GM18861 (cell line): ENCODE measurements at regions not wholly inside any gene's neighbourhood (a gene's known extent, or its start where the extent isn't known, plus 50 kb on each side); places are given as distances from the start of the nearest gene placed in this dataset.

Experiments
- ATAC-seq: cut with Tn5 transposase; IDR thresholded peaks from one replicate; pipeline ENCODE4 v1.9.1; 2021; ENCODE audit not compliant: unreplicated experiment

DNA sequence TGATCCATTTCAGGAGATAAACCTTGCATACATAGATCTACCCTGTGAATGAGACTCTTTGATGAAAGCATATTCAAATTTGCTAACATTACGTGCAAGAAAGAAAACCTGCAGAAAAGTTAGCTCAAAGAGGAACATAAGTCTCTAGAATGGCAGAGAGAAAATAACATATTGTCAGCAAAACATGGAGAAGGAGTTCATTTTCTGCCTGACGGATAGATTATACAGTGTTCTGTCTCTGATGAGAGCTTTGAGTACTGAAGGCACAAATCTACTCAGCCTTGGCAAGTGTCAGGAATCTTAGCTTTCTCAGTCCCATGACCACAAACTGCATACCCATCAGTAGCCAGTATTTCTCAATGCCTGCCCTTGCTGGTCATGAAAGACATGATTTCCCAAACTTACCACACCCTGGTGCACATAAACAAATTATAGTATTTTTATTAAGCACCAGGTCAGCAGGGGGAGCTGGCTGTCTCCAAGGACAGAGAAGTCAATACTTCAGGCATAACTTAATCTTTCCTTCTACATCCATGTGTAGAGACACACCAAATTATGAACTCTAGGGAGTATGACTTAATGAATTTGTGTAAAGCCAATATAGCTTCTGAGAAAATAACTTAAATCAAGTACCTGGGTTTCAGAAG lies 401.2 kb upstream of the SOX11 start:
- no peak for ATAC-seq

DNA sequence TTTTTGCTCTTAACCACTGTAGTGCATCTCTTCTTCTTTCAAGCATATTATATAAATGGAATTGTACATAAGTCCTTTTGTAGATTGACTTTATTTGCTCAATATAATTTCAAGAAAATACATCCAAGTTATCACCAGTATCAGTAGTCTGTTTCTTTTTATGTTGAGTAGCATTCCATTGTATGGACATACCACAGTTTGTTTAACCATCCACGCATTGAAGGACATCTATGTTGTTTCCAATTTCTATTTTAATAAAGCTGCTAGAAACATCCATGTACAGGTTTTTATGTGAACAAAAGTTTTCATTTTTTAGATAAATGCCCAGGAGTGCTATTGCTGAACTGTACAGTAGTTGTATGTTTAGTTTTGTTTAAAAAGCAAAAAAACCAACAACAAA lies 387.5 kb upstream of the SOX11 start:
- no peak for ATAC-seq

DNA sequence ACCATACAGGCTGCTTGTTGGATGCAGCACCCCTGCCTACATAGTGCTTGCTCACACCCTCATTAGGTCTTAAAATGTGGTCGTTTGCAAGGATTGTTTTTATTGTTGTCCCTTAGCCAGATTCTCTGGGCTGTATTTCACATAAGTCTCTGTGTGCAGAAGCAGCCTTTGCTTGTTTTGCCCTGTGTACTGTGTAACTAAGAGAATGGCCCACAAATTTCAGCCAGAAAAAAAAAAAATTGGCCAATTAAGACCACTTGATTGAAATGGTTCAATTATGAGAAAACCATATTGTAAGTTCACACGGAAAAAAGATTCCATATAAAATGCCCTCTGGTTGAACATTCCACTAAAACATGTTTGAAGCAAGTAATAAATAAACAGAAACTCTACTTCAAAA lies 377.1 kb upstream of the SOX11 start:
- ATAC-seq = no peak

DNA sequence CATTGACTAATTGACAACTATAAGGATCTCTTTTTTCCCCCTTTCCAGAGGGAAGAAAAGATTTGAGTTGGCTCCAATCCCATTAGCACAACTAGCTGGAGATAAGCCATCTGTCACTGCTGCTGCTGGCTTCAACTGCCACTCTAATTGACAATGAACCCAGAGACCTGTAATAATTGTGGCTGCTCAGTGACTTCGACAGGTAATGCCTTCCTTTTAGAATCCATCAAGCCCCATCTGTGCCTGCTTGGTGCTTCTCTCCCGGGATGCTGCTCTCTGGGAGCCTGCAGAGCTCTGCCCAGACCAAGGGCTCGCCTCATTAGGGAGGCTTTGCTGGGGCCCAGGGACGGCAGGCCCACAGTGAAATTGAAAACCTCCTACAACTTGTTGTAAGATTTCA lies 376.7 kb upstream of the SOX11 start:
- ATAC-seq = no peak

DNA sequence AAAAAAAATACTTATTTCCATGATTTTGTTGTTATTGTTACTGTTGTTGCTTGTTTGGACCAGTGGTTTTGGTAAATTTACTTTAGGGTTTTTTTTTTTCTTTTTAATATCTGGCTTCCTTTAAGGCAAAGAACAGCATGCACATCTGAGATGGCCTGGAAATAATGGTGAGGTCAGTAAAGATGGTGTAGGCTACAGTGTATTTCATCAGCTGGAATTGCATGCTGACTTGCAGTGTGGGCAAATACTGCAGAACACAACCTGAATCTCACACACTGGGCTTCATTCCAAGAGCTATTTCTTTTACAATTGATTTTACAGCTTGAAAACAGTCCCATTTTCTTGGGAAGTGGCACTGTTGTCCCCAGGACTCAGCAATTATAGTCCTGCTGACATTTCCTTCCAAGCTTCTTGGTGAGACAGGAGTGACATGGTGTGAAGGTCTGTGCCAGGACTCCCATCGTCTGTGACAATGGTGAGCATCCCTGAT lies 376.1 kb upstream of the SOX11 start:
- no peak for ATAC-seq

DNA sequence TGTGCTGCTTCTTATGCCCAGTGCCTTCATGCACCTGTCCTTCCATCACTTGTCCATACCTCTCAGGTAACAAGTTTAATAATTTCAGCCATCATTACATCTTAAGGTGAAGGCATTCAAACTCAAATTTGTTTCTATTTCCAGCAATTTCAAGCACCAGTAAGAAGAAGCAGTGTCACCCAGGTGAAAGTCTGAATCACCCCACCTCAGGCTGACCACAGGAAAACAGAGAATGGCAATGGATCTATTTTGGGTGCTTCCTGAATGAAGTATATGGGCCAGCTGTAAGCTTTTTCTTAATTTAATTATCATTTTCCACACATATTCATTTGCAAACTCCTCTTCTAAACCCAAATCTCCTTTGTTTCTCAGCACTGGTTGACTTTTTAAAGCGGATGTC lies 372.7 kb upstream of the SOX11 start:
- ATAC-seq = no peak

DNA sequence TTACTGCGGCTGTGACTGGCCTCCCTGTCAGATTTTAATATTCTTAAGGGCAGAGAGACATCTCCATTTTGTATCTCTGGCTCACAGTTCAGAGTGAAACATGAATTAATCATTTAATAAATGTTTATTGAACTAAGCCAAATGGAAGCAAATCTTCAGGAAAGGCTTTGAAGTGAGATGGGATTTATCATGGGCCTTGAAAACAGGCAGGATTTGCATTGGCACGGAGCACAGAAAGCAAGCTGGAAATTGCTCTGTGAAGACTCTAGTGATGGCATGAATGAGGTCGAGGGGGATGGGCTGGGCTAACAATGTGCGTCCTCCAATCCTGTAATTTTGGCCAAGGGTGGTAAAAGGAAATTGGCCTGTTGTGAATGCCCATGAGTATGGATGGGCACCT lies 369.8 kb upstream of the SOX11 start:
- no peak for ATAC-seq

DNA sequence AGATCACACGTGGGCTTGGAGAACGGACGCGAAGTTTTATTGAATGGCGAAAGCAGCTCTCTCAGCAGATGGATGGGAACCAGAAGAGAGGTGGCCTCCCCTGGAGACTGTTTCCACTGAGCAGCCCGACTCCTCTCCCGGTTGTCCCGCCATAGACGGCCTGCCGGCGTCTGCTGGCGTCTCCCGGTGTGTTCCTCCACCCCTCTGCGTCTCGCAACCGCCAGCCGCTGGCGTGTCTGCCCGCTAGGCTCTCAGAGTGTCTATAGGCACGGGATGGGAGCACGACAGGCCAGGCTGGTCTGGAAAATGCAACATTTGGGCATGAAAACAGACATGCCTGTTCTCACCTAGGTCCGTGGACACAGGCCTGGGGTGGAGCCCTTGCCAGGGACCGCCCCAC lies 366.7 kb upstream of the SOX11 start:
- ATAC-seq = no peak

DNA sequence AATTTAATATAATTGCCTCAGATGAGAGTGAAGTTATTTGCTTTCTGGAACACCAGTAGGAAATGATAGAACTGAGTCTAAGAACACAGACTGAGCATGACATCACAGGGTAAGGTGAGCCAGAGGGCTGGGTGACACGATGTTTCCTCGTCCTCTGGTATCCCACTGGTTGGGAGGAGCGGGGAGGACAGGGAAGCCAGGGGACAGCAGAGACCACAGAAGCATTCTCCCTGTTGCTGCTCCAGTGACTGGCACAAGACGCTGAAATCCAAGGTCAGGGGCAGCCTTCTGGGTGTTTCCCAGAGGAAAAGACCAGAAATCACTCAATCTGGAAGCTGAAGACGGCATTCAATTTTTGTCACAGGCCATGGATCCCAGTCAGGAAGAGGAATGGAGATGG lies 363.4 kb upstream of the SOX11 start:
- no peak for ATAC-seq

DNA sequence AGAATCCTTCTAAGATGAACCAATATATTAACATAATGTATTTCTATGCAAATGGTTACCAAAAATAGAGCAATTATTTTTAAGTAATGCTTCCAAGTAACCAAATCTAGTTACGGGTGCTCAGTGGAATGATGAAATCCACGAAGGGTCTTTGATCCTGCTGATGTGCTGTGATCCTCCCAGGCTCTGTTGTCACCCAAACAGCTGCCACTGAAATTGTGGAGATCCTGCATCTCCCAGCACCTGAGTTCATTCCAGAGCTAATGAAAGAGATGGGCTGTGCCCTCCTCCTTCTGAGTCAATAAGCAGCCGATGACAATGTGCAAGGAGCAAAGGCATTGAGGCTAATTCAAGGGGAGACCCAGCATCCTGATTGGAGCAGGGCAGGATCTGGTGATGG lies 362.4 kb upstream of the SOX11 start:
- ATAC-seq = no peak

DNA sequence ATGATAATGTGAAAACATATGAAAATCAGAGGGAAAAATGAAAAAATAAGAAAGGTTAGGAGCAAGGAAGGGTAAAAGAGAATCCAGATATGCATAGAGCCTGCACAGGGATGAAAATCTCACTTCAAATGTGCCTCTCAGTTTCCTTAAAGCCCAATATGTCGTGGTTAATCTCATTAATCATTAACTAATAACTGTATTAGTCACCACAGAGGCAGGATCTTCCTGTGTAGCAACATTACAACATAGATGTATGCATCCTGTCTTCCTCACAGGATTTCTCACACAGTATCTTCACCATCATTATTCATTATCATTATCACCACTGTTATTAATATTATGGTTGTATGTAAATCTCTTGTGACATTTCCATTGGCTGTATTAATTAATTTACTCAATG lies 361.2 kb upstream of the SOX11 start:
- ATAC-seq = no peak

DNA sequence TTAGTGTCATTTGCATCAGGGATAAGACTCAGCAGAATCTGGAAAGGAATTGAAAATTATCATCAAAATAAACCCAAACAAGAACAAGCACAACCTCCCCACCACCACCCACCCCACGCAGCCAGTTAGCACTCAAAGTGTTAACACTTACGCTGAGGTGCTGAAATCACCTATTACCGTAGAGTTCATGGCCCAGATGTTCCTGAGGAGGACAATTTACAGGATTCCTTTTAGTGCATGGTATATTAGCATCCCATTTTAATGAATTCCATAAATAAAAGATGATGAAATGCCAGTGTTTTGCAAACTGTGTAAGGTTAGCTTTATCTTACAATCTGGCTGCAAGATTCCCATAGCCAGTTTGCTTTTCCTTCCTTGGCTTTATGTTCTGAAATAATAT lies 359.3 kb upstream of the SOX11 start:
- ATAC-seq = no peak

DNA sequence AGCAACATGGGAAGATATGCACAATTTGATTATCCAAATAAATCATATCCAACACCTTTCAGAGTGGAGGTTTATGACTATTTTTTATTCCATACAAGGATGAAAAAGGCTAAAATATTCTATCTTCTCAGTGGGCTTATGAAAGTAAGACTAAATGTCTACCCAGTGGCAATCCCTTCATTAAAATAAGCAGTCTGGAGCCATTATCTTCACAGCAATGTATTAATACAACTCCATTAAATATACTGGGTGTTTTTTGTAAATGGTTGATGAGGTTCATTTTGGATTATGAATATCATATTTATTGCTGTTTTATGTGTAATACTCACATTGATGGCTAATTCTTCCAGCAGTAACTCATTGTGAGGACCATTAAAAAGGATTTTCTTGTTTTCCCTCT lies 352.7 kb upstream of the SOX11 start:
- ATAC-seq = no peak

DNA sequence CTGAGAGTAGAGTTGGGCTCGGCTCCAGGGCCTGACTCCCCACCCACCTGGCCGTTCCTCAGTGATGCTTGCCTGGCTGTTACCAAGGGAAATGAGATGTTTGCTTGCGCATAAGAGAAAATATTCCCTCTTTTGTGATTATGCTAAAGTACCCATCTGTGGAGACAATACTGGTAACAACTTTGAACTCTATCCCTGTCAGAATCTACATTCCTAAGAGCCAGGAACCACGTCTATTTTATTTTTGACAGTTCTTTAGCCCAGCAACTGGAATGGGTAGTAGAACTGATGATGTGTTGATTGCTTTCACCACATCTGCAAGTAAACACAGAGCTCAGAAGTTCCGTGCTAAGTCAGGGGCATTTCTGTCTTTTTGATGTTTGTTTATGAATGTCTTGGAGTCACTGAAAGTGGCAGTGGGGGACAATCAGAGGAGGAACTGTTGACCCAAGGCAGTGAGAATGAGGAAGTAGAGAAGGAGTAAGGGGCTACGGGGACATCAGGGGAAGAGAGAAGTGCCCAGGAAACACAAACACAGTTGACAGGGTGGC lies 348.3 kb upstream of the SOX11 start:
- no peak for ATAC-seq

DNA sequence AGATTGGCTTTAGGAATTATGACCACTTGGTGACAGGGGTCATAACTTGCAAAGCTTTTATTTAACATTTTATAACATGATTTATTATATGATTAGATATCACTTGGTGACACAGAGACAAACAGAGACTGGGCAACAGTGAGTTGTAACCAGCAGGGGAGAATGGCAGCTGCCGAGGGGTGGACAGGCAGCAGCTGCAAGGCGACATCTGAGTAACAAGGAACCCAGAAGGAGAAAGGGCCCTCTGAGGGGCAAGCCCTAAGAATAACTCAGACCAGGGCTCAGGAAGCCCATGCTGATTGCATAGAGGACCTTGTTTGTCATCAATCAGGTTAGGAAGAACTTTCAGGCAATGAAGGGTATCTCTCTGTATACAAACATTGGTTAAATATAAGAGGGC lies 339.9 kb upstream of the SOX11 start:
- no peak for ATAC-seq

DNA sequence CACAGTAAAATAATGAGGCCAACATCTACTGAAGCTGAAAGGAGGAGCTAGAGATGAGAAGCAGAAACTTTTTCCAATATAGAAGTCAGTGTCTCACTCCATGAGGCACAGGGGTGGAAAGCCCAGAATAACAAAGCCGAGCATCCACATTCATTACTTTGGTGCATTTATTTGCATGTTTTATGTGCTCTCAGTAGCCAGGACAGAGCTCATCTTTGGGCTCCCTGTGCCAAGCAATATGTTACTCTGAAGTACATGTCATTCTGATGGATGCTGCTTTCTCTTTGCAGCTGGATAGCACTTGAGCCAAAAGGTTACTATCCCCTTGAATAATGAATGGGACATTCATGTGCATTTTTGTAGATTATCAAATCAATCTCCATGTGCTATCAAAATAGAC lies 338.6 kb upstream of the SOX11 start:
- ATAC-seq = no peak

DNA sequence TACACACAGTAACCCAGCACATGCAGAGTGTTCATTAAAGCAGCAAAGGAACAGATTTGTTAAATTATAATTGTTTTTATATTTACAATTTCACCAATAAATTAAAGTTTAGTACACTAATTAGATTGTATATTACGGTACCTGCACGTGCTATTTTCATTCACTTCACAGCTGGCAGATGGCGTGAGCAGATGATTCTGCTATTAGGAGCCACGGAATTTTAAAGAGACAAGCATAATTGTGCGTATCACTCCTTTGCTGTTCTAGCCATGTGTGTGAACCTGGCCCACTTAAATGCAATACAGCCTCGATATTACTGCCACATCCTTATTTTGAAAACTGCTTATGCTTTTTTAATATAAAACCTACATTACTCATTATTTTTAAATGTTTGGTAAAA lies 332.8 kb upstream of the SOX11 start:
- ATAC-seq = no peak

DNA sequence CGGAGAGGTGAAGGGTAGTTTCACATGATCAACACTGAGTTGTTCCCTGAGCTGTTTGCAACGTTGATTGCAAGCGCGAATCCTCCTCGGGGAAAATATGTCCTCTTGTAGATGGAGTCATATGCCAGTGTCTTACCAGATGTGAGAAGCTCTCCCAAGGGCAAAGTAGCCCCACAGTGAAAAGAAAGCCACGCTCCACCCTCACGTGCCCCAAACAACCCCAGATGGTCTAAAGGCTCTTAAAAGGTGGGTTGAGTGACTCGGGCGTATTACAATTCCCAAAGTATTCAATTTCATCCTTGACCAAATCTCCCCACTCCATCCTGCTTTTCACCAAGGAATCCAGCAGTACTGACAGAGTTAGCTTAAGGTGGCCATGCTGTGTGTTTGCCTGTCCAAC lies 332.1 kb upstream of the SOX11 start:
- ATAC-seq = no peak

DNA sequence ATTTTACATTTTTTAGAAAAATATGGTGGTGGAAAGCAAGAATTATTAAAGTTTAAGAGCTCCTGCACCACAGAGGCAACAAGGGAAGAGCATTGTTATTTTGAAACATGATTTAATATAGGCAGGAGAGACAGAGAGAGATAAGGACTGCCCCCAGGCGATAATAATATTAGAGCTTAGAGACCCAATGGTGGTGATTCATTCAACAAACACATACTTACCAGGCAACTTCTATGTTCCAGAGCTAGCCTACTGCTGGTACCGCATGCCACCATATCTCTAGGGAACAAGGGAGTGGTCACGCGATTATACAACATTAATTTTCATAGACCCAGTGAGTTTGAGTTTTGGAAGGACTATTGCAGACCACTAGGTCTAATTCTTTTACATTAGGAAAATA lies 327.8 kb upstream of the SOX11 start:
- no peak for ATAC-seq

DNA sequence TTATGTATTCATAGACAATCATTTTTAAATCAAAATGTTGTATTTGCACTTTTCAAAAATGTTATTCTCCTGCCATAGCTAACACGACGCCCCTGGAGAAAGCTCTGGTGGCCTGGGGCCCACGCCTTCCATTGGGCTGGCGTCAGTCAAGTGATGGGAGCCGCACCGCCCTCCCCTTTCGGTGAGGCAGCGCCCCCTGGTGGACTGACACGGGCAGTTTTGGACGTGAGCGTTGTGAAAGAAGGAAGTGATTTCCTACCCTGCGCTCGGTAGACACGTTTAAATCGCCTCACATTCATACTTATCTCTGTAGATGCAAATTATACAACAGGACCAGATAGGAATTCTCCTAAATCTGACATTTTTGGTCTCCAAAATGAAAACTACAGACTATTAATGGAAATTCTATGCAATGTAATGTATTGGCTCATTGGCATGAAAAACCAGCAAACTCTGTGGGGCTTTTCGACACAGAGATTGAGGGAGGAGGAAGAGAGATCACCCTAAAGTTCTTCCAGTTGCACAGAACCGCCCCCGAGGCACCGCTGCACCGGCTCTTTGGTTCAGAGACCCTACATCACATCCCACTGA lies 326.2 kb upstream of the SOX11 start:
- peak; percentile 96 for ATAC-seq

DNA sequence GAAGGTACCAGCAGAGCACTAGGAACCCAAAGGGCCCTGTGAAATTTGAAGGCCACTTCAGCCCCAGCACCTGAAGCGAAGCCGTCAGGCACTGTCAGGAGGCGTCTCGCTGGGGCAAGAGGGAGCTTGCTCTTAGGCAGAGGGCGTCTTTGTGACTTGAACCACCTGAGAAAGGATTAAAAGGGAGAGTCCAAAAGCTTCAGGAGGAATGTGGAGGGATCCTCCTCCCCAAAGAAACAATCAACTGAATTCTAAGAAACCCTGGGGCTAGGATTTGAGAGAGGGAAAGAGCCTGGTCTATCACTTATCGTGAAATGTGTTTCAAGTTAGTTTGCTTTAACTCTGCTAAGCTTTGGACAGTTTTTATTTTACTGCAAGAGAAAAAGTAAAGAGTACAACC lies 324.9 kb upstream of the SOX11 start:
- ATAC-seq = no peak

DNA sequence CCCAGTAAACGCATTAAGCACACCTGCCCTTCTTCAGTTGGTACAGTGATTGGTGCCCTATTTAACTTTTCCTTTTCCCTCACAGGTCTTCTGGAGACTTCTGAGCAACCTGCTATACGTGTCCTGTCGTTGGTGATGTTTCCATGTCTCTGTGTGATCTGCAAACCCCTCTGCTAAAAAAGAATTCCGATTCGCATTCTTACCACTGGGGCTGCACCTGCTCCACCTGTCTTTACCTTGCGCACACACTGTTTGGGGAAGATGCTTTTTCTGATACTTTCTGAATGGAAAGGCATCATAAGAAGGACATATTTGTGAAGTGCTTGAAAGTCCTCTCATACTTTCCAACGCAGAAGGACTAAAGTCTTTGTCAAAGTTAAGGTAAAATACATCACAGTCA lies 323.9 kb upstream of the SOX11 start:
- no peak for ATAC-seq

DNA sequence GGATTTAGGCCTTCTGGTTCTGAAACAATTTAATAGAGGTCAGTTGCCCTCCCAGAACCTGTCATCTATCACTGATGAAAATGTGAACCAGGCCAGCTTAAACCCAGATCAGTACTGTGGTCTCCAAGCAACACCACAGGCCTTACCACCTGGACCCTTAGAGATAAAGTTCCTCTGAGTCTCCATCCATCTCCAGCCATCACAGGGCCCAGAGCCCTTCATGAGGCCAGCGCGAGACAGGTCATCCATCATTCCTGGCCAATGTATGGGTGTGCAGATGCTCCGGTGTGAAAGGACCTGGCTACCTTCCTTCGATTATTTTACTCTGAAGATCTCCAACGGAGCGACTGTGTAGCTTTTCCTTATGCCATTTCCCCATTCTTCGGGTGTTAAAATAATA lies 322.7 kb upstream of the SOX11 start:
- no peak for ATAC-seq
